ENCODE measurements at regions not wholly inside any gene's neighbourhood (a gene's known extent, or its start where the extent isn't known, plus 50 kb on each side); places are given as distances from the start of the nearest gene placed in this dataset.

- H3K4me3 Mint-ChIP-seq: no peak overlapping the region
- H3K4me1 Mint-ChIP-seq: no peaks in the 10 kb centered on the region
- peaks cover 0 to 2% (median 1%) of the 10 kb centered on the region in 3 donors for H3K9me3 Mint-ChIP-seq
- peaks cover 11% of the 10 kb centered on the region for H3K27me3 Mint-ChIP-seq
- no peaks in the 10 kb centered on the region for H3K36me3 Mint-ChIP-seq
- H3K27ac Mint-ChIP-seq: no peak overlapping the region
Observed at GRCh38 chr11:134785059-134785458, 373.0 kb upstream of the B3GAT1 start.

- Mint-ChIP-seq H3K27me3 (peaks cover 11% of the 10 kb centered on the region), H3K36me3 (no peaks in the 10 kb centered on the region), H3K4me1 (no peaks in the 10 kb centered on the region), H3K9me3 (peaks cover 0 to 2% (median 0%) of the 10 kb centered on the region in 3 donors), H3K4me3 (no peak overlapping the region), H3K27ac (no peak overlapping the region)
Observed at GRCh38 chr11:134784568-134784967, 372.5 kb upstream of the B3GAT1 start.

GRCh38 chr11:134784046-134784445, 372.0 kb upstream of the B3GAT1 start:
- no peak overlapping the region for H3K4me3 Mint-ChIP-seq
- H3K27me3 Mint-ChIP-seq: peaks cover 11% of the 10 kb centered on the region
- H3K9me3 Mint-ChIP-seq: peaks cover 0 to 2% (median 0%) of the 10 kb centered on the region in 3 donors
- no peaks in the 10 kb centered on the region for H3K36me3 Mint-ChIP-seq
- no peaks in the 10 kb centered on the region for H3K4me1 Mint-ChIP-seq
- no peak overlapping the region for H3K27ac Mint-ChIP-seq

GRCh38 chr11:134783234-134783633, 371.2 kb upstream of the B3GAT1 start:
- Mint-ChIP-seq H3K36me3 (no peaks in the 10 kb centered on the region), H3K27ac (no peak overlapping the region), H3K4me1 (no peaks in the 10 kb centered on the region), H3K4me3 (no peak overlapping the region), H3K27me3 (peaks cover 11% of the 10 kb centered on the region), H3K9me3 (peaks cover 0 to 2% (median 0%) of the 10 kb centered on the region in 3 donors)

GRCh38 chr11:134781380-134781866, 369.4 kb upstream of the B3GAT1 start:
- Mint-ChIP-seq H3K4me1 (no peaks in the 10 kb centered on the region), H3K36me3 (no peaks in the 10 kb centered on the region), H3K27ac (no peak overlapping the region), H3K27me3 (peaks cover 10% of the 10 kb centered on the region), H3K9me3 (peaks cover 0 to 2% (median 0%) of the 10 kb centered on the region in 3 donors), H3K4me3 (no peak overlapping the region)

DNA sequence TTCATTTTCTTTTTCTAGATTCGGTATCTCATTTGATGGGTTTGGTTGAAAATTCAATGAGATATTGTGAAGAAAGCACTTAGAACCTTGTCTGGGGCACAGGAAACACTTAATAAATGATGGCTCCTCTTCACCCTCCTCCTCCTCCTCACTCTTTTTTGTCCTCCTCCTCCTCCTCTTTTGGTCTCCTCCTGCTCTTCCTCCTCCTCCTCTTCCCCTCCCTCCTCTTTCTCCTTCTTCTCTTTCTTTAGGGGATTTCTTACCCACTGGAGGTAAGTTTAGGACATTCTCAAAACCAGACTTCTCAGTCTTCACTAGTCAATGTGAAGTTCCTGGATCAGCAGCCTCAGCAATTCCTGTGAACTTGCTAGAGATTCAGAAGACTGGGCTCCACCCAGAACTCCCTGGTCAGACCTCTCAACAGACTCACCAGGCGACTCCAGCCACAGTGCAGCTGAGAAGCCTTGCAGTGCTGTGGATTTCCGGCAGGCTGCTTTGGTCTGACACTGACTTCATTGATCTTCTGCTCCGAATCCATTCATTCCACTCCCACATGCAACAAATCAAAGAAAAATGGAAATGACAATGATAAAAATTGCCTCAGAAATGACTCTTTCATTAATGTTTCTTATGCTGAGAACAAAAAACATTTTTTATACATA, 368.6 kb upstream of the B3GAT1 start:
- Mint-ChIP-seq H3K4me3 (no peak overlapping the region), H3K4me1 (no peaks in the 10 kb centered on the region), H3K36me3 (no peaks in the 10 kb centered on the region), H3K27ac (no peak overlapping the region), H3K9me3 (peaks cover 0 to 2% (median 0%) of the 10 kb centered on the region in 3 donors), H3K27me3 (peaks cover 10% of the 10 kb centered on the region)

DNA sequence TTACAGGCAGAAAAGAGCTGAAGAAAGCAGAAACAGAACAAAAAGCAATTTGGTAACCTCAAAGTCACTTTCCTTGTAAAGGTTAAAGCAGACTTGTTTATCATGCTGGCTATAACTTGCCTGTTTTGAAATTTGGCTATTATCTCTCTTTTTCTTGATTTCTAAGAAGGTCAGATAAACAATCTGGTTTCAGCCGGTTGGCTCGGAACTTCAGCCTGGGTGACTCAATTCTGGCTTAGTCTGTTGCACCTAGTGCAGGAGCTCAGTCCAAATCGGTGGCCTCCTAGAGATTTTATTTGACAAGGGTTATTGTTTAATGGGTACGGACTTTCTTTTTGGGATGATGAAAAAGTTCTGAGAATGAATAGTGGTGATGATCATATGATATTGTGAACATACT, 367.1 kb upstream of the B3GAT1 start:
- Mint-ChIP-seq H3K4me1 (no peaks in the 10 kb centered on the region), H3K4me3 (no peak overlapping the region), H3K36me3 (no peaks in the 10 kb centered on the region), H3K27ac (no peak overlapping the region), H3K27me3 (peaks cover 5% of the 10 kb centered on the region), H3K9me3 (peaks cover 0 to 2% (median 0%) of the 10 kb centered on the region in 3 donors)

DNA sequence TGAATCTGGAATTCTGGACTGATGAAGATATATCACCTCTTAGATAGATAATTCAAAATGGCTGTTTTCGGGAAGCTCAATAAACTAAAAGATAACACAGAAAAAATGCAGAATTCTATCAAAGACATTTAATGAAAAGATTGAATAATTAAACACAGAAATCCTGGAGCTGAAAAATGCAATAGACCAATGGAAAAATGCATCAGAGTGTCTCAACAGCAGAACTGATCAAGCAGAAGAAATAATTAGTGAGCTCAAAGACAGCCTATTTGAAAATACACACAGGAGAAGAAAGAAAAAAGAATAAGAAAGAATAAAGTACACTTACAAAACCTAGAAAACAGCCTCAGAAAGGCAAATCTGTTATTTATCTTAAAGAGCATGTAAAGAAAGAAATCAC, 356.4 kb upstream of the B3GAT1 start:
- Mint-ChIP-seq H3K4me1 (peaks cover 0 to 4% (median 1%) of the 10 kb centered on the region in 3 donors), H3K27me3 (peaks cover 8% of the 10 kb centered on the region), H3K9me3 (peaks cover 6 to 21% (median 13%) of the 10 kb centered on the region in 3 donors), H3K27ac (no peak overlapping the region), H3K36me3 (peaks cover 6% of the 10 kb centered on the region), H3K4me3 (no peak overlapping the region)

GRCh38 chr11:134765565-134765964, 353.5 kb upstream of the B3GAT1 start:
- Mint-ChIP-seq H3K9me3 (peaks cover 4 to 7% (median 5%) of the 10 kb centered on the region in 3 donors), H3K4me1 (no peaks in the 10 kb centered on the region), H3K27me3 (peaks cover 8% of the 10 kb centered on the region)

GRCh38 chr11:134764966-134765365, 352.9 kb upstream of the B3GAT1 start:
- Mint-ChIP-seq H3K27me3 (peaks cover 8% of the 10 kb centered on the region), H3K36me3 (peaks cover 6% of the 10 kb centered on the region), H3K4me3 (no peak overlapping the region), H3K27ac (no peak overlapping the region), H3K4me1 (no peaks in the 10 kb centered on the region), H3K9me3 (peaks cover 4 to 7% (median 5%) of the 10 kb centered on the region in 3 donors)

More at GRCh38 chr11:134765565-134765964, 353.5 kb upstream of the B3GAT1 start:
- Mint-ChIP-seq H3K36me3 (peaks cover 6% of the 10 kb centered on the region), H3K4me3 (no peak overlapping the region), H3K27ac (no peak overlapping the region)

GRCh38 chr11:134764367-134764766, 352.3 kb upstream of the B3GAT1 start:
- peaks cover 6% of the 10 kb centered on the region for H3K36me3 Mint-ChIP-seq
- peaks cover 8% of the 10 kb centered on the region for H3K27me3 Mint-ChIP-seq
- H3K27ac Mint-ChIP-seq: no peak overlapping the region

GRCh38 chr11:134763030-134763388, 351.0 kb upstream of the B3GAT1 start:
- Mint-ChIP-seq H3K27me3 (peaks cover 8% of the 10 kb centered on the region), H3K27ac (no peak overlapping the region), H3K4me3 (no peak overlapping the region), H3K36me3 (peaks cover 2% of the 10 kb centered on the region), H3K9me3 (peaks cover under 1 to 5% (median 2%) of the 10 kb centered on the region in 3 donors), H3K4me1 (no peaks in the 10 kb centered on the region)

More at GRCh38 chr11:134764367-134764766, 352.3 kb upstream of the B3GAT1 start:
- H3K4me3 Mint-ChIP-seq: no peak overlapping the region
- no peaks in the 10 kb centered on the region for H3K4me1 Mint-ChIP-seq
- peaks cover 4 to 7% (median 5%) of the 10 kb centered on the region in 3 donors for H3K9me3 Mint-ChIP-seq

DNA sequence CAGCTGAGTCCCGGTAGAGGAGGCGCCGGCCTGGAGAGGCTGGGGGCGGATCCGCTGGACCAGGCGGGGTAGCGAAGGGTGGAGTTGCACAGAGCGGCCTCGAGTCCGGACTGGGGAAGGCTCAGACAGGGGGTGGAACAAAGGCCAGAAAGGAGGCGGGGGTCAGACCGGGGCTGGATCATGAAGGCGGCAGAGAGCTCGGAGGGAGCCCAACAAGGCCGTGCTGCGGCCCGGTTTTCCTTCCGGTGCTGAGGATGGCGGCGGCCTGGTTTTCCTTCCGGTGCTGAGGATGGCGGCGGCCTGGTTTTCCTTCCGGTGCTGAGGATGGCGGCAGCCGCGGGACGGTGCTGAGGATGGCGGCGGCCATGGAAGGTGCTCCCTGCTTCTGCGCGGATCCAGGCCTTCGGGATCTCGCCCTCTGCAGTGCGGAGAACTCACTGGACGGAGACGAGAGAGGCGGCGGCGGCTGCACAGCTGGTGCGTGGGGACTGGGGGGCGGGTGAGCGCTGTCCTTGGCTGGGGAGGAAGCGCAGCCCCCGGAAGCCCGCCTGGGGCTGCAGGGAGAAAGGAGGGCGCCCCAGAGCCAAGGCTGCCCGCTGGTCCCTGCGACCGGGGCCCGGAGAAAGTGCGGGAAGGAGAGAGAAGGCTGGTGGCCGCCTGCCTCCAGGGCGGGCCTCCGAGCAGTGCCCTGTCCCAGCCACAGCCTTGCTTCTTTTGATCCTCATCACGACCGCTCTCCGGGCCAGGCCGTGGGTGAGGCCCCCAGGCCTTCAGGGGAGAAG, 350.4 kb upstream of the B3GAT1 start:
- peaks cover 8% of the 10 kb centered on the region for H3K27me3 Mint-ChIP-seq
- no peak overlapping the region for H3K27ac Mint-ChIP-seq
- H3K4me1 Mint-ChIP-seq: no peaks in the 10 kb centered on the region
- peaks cover 0 to 5% (median 2%) of the 10 kb centered on the region in 3 donors for H3K9me3 Mint-ChIP-seq
- peaks cover 2% of the 10 kb centered on the region for H3K36me3 Mint-ChIP-seq
- no peak overlapping the region for H3K4me3 Mint-ChIP-seq

GRCh38 chr11:134761926-134762247, 349.8 kb upstream of the B3GAT1 start:
- Mint-ChIP-seq H3K4me1 (no peaks in the 10 kb centered on the region), H3K9me3 (peaks cover 0 to 3% (median 0%) of the 10 kb centered on the region in 3 donors), H3K27me3 (peaks cover 8% of the 10 kb centered on the region), H3K36me3 (peaks cover 2% of the 10 kb centered on the region), H3K27ac (no peak overlapping the region), H3K4me3 (no peak overlapping the region)

- Mint-ChIP-seq H3K9me3 (peaks cover 0 to 2% (median 0%) of the 10 kb centered on the region in 3 donors), H3K36me3 (peaks cover 2% of the 10 kb centered on the region), H3K27ac (no peak overlapping the region), H3K4me1 (no peaks in the 10 kb centered on the region), H3K27me3 (peaks cover 8% of the 10 kb centered on the region), H3K4me3 (no peak overlapping the region)
Observed at GRCh38 chr11:134761386-134761785, 349.3 kb upstream of the B3GAT1 start.

All from IgD-negative memory B cell (primary cell).